Right ventricle myocardium inferior (tissue), 1 donor: ENCODE measurements at regions not wholly inside any gene's neighbourhood (a gene's known extent, or its start where the extent isn't known, plus 50 kb on each side); places are given as distances from the start of the nearest gene placed in this dataset.

Experiments
- ATAC-seq: fragments of 200-7000 bp; cut with Tn5 transposase; one replicate; pipeline ENCODE4 v1.9.1; 2020; ENCODE audit warnings: mild to moderate bottlenecking, moderate library complexity
- DNase-seq: peaks from one replicate; pipeline ENCODE4 v3.0.0; 2021; ENCODE audit errors: missing footprints
- intact Hi-C: fragments of 100-400 bp; cut with DNase I; formaldehyde crosslinking; loops from one replicate; pipeline ENCODE4 v1.11.0; 2022
- donor health status: DM: no; HTN: yes; CAD: no; lungs with severe emphysema.

DNA sequence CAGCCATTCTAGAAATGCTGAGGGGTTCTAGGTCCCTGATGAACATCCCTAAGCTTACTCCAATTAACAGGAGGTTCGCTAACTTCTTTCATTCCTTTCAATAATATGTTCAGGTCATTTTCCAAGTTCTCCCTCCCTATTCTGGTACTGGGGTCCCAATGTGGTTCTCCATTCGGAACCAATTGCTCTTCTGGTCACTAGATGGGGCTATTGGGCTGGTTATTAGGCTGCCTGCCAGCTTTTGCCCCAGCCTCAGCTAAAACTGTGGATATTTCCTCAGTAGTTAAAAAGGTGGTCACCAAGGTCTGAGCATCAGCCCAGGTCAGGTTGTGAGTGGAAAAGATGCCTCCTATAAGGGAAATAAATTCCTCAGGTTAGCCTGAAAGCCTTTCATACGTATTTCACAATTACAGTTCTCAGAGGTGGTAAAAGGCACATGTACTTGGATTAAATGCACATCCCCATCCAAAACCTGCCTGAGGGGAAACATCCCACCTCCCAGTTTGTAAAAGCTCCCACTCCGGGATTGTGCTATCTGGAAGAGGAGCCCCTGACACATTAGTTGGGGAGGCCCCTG is 161.1 kb upstream of the CCDC179 start:
- intact Hi-C loops, result no loop called here
- no peak for ATAC-seq
- DNase-seq, result no peak

DNA sequence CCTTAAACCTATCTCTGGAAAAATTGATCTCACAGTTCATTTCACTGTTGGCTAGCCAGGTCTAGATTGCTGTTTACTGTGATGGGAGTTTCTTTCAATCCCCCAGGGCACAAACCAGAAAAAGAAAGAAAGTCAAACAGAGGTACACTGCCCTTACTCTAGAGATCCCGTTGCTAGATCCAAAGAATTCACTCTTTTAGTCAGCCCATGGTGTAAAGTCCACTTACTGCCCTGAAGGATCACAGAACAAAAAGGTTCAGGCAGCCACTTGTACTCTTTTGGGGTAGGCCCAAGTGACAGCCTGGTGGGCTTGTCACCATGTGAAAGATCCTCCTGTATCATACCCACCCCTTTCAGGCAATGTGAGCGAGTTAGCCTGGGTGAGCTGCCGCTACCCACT is 162.6 kb upstream of the CCDC179 start:
- ATAC-seq (no peak), DNase-seq (no peak)
- intact Hi-C loops, result no loop called here

DNA sequence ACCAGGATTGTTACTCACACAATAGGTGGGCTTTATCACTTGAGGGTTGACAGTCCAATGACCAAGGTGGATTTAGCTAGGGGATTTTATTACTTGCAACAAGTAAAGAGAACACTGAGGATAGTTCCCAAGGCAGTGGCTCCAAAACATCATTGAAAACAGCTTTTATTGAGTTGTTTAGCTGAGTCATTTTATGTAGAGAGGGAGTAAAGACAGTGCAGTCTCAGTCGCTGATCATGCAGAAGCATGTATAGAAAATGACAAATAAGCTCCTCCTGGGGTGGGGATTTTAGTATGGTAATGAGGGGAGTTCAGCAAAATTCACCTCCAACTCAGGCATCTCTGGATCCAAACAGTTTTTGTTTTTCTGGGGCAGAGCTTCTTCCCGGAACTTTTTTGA is 163.0 kb upstream of the CCDC179 start:
- DNase-seq (no peak), ATAC-seq (no peak)
- intact Hi-C loops, result no loop called here

DNA sequence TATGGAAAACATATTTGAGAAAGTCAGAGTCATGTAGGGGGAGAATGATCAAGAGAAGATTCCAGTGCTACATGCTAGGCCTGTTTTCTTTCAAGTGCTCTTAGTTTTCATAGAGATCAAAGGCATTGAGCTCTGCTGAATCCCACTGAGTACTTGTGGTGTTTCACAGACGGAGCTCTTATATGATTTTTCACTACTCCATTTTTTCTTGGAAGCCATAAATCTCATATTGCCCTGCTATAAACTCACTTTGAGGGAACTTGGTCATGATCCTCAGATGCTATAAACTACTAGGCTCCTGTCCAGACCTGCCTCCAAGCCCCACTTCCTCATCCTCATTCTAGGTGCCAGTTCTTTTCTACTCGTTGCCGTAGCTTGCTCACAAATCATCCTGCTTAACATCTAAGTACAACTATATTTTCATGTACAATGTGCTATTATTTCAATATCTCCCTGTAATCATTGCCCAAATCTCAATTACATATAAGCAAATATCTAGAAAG is 180.8 kb upstream of the CCDC179 start:
- ATAC-seq, result no peak
- intact Hi-C loops, result no loop called here

DNA sequence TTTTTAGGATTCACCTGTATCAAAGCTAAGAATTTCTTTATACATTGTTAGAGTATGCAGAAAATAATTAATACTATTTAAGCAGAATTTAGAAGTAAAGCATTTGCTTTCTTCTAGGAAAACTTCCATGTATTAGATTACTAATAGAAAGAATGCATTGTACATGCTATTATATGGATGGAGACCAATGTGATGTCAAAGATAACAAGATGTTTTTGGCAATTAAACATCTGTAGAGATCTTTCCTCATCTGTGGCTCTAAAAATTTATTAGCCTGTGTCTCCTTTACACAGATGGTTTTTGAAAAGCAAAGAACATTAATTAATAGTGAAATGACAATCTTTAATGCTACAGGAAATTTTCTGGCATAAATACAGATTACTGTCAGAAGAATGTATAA is 198.4 kb upstream of the CCDC179 start:
- intact Hi-C loops, result no loop called here
- DNase-seq (no peak), ATAC-seq (no peak)

More for the DNA sequence above, 180.8 kb upstream of the CCDC179 start:
- no peak for DNase-seq

DNA sequence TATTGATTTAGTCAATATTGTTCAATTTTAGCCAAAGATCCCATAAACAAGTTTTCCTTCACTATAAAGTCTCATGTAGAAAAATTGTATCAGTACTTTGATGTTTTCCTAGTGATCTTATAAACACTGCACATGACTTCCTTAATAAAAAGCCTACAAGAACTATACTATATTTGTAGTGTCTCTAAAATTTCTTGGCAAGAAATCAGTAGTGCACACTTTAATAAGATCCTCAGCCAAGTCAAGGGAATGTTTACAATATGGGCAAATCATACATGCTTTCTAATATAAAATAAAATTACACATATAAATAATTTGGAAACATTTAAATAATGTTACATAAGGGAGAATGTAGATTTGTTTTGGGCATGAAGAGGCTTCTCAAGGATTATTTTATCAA is 203.0 kb upstream of the CCDC179 start:
- ATAC-seq (no peak), DNase-seq (no peak)
- intact Hi-C loops, result no loop called here

DNA sequence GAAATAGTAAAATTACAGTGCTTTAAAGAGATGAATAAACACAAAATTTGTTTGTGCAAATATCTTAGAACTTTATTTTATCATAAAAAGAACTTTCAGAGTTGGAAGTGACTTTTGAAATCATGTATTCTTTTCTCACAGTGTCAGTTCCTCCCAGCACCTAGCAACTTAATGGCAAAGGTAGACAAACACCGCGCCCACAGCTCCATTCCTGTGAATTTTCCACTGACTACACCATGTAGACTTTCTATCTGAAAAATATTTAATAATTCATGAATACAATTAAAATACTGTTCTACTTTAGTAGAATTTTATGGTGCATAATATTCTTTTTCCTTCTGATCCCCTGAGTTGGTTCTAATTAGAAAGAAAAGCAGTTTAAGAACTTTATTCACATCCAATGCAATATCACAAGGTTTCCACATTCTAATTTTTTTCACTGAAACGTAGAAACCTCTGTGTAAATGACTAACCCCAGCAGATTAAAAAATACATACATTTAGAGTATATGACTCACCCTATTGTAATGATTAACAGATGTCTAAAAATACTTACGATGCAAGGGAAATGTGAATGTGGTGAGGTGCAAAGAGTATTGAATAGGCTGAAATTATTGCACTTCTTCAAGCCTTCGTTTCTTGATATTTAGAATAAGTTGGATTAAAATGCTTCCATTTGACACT is 218.2 kb upstream of the CCDC179 start:
- ATAC-seq (no peak), DNase-seq (no peak)
- intact Hi-C loops, result no loop called here

DNA sequence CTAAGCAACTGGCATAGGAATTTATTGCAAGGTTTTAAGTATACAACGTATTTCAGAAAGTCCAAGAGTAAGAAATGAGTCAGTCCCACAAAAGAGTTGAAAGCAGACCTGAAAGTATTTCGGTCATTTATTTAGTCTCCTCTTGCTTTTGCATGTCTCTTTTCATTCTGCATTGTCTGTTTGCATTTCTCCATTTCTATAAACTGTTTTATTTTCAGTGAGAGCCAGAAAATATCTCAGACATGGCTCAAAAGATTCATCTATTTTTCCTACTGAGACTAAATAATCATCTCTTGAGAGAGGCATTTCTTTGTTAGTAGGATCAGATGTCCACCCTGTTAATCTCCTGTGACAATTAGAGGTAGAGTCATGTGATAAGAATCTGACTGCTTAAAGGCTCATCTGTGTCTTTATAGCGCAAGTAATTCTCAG is 219.1 kb upstream of the CCDC179 start:
- ATAC-seq, result no peak

DNA sequence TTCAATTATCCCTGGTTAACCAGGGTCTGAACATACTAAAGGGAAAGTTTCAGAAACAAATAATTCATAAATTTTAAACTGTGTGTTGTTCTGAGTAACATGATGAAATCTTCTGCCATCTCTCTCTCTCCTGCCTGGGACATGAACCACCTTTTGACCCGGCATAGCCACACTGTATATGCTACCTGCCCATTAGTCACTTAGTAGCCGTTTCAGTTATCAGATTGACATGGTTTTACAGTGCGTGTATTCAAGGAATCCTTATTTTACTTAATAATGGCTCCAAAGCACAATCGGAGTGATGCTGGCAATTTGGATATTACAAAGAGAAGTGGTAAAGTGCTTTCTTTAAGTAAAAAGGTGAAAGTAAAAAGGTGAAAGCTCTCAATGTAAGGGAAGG is 227.1 kb upstream of the CCDC179 start:
- ATAC-seq, result no peak
- no peak for DNase-seq
- intact Hi-C loops, result no loop called here

More for the DNA sequence above, 219.1 kb upstream of the CCDC179 start:
- intact Hi-C loops, result no loop called here
- no peak for DNase-seq

DNA sequence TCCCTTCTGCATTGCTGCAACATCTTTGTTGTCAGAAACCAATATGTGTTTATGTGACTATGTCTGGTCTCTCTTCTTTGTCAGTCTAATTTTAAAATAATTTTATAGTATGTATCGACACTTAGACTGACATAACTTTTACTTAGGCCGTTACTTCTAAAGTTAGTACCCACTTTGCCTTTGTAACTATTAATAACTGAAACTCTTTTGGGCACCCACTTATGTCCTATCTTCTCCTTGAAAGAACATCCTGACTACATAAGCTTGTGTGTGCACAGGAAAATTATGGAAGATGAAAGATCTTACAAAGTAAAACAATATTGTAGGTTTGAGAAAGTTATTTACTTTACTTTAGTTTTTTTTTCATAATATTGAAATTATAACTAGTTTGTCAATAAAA is 230.4 kb upstream of the CCDC179 start:
- ATAC-seq, result peak; percentile 78
- intact Hi-C loops, result no loop called here

DNA sequence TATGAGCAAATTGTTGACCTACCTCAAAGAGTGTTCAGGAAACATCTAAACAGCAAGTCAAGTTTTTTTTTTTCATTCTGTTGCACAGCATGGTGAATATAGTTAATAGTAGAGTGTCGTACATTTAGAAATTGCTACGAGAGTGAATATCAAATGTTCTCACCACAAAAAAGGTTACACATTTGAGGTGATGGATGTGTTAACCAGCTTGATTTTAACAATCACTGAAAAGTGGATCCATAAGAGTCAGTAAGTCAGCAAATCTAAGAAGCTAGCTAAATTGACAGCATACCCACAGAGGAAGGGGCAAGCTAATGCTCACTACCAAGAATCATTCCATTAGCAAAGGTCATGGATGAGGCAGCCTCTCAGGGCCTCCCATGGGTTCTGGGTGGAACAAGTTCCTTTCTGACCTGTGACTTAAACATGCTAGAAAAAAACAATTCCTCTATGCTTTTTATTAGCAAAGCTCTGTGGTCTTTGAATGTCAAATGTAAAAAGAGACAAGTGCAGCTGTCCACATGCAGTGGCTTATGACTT is 235.4 kb upstream of the CCDC179 start:
- ATAC-seq (no peak), DNase-seq (no peak)
- intact Hi-C loops, result no loop called here

More for the DNA sequence above, 230.4 kb upstream of the CCDC179 start:
- DNase-seq, result no peak

DNA sequence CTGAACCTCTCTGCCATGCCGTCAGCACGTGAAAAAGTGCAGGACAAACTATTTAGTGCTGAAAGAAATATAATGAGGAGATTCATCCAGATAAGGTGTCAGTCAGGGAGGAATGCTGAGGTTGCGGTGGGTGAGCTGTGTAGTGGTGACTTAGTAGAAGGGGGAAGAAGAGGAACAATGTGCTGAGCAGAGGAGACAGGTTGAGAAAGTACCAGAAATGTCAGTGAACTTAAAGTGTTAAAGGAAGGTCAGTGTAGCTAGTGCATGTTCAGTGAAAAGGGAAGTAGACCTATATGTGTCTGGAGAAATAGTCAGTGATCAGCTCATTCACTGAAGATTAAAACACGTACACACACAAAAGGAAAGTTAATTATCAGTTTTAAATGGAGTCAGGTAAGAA is 237.6 kb upstream of the CCDC179 start:
- no peak for ATAC-seq
- intact Hi-C loops, result no loop called here
- DNase-seq, result no peak

DNA sequence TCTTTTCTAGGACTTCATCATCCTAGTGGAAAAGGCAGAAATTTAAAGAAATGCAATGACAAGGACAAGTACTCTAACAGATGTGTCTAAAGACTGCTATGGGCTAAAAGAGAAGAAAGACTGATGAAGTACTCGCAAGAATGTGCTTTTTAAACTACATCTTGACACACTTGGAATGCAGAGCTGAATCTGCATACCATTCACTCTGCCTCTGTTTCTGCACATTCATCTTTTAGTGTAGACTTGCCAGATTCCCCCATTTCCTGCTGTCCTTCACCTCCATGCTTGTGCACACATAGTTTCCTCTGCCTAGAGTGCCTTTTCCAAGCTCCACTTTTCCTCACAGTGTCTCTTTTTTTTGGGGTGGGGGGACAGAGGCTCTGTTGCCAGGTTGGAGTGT is 239.0 kb upstream of the CCDC179 start:
- intact Hi-C loops, result no loop called here
- DNase-seq (no peak), ATAC-seq (no peak)

DNA sequence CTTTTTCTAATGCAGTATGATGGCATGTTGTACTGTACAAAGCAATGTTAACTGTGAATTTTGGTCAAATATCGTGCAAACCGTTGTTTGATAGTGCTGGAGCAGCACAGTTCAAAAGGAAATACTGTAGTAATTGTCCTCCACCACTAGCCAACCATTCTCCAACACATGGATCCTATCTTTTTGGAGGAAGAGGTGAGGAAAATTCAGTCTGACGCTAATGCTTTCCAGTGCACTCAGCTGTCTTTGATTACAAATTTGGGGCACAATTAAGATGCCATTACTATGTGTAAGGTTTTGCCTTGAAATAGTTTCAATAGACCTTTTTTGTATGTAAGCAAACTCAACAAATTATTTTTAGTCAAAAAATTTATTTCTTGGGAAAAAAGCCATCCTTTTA is 240.5 kb upstream of the CCDC179 start:
- intact Hi-C loops, result no loop called here
- no peak for DNase-seq
- no peak for ATAC-seq

DNA sequence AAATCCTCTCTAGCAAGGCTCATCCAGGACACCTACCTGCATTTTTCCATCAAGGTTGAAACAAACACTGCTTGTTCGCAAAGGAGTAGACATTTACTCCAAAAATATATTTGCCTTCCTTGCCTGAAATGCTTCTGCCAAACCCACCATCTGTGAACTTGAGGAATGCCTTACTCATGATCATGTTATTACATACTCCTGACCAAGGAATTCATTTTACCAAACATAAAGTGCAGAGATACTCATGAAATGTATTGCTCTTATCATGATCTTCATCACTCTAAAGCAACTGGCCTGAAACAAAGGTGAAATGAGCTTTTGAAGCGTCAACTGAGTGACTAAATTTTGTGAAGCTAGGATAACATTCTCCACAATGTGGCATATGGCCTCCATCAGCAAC is 243.1 kb upstream of the CCDC179 start:
- intact Hi-C loops, result no loop called here
- ATAC-seq (no peak), DNase-seq (no peak)

DNA sequence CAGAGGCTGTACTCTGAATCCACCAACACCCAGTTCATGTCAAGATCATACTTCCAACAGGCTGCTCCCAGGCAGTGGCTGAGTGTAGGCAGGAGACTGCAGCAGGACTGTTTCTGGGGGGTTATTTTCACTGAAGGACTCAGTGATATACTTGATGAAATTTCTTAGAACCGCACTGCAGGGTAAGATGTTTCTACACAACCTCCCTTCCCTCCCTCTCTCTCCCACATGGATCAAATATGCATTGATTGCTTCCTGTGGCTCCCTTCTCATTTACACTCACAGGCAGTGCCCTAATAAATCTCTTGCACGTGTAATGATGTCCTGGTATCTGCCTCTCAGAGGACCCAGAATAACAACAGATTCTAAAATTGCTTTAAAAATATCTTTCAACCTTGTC is 251.3 kb upstream of the CCDC179 start:
- DNase-seq, result no peak
- intact Hi-C loops, result no loop called here

DNA sequence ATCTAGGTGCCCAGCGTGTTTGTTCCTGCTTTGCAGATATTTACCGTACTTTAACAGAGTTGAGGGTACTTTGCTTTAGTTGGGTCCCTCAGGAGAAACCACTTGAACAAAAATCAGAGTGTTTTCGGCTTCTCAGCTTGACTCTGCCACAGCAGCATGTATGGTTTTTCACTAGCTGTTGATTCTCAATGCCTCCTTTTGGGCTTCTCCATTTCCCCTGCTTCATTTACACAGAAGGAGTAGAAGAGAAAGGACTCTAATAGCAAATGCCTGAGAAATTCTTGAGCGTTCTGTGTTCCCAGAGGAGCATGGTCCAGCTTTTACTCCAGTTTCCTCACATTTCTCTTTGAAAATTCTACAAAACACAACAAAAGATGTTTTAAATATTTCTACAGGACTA is 252.1 kb upstream of the CCDC179 start:
- no peak for ATAC-seq
- intact Hi-C loops, result no loop called here

More for the DNA sequence above, 251.3 kb upstream of the CCDC179 start:
- ATAC-seq, result no peak

DNA sequence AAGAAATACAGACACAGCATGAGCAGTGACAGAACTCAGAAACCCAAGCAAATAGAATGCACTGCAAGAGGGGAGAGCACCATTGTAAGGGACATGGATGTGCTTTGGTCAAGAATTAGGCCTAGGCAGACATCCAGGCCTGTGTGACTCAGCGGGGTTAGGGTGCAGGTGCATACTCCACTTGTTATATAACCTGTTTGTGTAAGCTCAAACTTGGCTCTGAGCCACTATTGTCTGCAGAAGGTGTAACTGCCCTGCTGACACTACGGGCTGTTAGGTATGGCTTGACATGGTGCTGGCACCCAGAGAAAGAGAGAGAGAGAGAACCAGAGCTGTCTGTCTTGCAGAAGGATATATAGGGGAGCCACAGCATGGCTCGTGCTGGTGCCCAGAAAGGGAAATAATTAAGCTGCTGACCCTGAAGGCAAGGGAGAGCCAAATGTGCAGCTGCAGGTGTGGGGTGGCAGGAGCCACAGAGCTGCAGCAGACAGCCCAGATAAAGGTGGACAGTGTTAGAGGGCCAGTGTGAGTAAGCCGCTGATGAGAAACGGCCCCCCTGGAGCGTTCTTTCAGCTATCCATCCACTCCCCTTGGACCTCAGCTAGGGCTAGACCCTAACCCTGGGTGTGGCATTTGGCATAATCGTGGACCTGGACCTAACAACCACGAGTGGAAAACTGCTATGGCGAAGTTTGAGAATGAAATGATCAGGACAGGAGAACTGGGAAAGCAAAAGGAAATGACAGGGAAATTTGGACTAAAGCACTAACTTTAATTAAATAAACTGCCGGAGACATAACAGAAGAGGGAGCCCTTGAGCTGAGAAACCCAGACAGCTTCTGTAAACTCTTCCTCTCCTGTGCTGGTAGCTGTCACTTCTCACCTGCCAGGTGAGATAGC is 253.0 kb upstream of the CCDC179 start:
- ATAC-seq (no peak), DNase-seq (no peak)
- intact Hi-C loops, result no loop called here

More for the DNA sequence above, 252.1 kb upstream of the CCDC179 start:
- DNase-seq, result no peak

DNA sequence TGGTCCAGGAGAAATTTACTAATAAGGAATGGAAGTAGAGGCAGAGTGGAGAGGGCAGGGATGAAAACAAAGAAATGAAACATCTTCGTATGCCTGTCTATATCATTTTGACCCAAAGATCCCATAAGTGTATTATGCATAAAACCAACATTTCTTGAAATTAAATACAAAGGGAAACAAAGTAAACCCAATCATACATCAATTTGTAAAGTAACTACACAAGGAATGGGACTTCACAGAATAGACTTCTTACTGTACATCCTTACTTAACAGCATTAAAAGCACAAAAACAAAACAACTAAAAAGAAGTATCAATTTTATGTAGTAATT is 253.6 kb upstream of the CCDC179 start:
- no peak for DNase-seq
- intact Hi-C loops, result no loop called here
- ATAC-seq, result no peak

DNA sequence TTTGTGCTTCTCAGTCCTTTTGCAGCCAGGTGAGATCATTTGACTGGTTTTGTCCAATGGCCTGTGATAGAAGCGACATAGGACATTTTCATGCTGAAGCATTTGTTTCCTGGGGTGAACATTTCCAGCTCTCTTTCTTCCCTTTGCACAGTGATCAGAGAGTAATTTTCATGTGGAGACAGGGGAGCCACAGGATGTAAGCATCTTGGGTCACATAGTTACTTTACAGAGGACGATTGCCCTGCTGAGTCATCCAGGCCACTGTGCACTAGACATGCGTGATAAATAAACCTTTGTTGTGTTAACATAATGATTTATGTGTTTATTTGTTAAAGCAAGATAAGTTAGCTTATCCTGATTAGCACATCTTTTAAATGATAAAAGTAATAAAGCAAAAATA is 263.5 kb upstream of the CCDC179 start:
- ATAC-seq (no peak), DNase-seq (no peak)
- intact Hi-C loops, result no loop called here
